ENCODE measurements at regions not wholly inside any gene's neighbourhood (a gene's known extent, or its start where the extent isn't known, plus 50 kb on each side); places are given as distances from the start of the nearest gene placed in this dataset.
"Not testable (repeated sequence)": the region's sequence is repeated elsewhere in the genome, so short reads cannot be mapped to it uniquely, and the experiment has no call there.

DNA sequence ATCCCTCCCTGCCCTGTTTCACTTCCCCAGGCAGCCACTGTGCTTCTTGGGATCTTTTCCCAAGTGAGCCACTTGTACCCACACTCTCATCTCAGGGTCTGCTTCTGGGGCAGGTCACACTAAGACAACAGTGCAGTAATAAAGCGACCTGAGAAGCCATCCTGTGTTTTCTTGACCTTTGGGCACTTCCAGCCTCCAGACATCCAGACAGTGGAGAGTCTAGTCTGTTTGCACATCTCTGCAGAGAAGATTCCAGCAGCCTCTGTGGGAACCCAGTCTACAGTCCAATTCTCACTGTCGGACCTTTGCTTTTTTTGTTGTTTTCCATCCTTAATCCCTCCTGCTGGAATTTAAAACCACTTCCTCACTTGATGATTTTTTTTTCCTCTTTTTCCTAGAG lies 50.3 kb upstream of the ATP6AP2 start:
- no peak for DNase-seq

DNA sequence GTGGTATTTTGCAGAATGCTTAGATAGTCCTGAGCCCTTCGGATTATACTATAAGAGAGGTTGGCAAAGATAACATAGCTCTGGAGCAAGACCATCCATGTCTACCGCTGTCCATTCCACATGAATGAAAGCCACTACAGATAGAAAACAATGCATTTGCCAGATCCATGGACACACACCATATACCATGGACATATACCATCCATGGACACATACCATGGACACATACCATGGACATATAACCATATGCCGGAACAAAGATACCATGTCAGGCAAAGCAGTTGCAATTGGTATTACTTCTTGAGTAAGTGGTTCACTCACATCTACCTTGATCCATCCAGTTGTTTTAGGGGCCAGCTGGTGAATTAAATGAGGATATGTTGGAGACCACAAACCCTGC lies 53.2 kb upstream of the ATP6AP2 start:
- DNase-seq: no peak

DNA sequence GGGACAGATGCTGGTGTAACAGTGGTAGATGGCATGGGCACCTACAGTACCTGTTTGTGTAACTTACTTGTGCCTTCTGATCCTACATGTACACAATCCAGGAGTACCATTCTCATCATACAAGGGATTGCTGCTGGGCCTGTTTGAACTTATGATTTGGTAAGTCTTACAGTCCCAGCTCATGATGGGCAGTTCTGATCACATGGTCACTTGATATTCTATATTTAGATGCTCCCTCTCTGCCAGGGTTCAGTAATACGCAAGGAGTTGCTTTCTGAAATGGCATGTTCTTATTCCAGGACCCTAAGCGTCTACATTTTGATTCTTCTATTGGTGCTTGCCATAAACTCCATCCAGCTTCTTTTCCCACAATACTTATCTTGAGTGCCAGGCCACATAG lies 54.4 kb upstream of the ATP6AP2 start:
- no peak for DNase-seq

- DNase-seq: not testable (repeated sequence)
These were observed 54.9 kb upstream of the ATP6AP2 start for GRCh38 chrX:40525901-40526300.

GRCh38 chrX:40524423-40524822 lies 56.3 kb upstream of the ATP6AP2 start:
- DNase-seq: no peak

DNA sequence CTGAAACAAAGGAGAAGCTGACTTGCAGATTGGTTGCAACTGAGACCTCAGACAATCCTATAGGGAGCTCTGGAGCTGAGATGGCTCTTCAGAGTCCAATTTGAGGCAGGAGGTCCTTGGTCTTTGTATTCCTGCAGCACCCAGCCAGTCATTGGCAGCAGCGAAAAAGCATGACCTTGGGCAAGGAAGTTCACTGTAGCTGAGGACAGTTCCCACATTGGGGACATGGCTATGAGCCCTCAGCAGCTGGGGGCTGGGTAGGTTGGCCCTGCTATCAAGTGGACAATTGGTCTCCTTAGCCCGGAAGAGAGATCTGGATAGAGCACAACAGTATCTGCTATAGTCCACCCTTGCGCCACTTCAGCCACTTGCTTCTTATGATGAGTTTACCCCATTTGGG lies 56.9 kb upstream of the ATP6AP2 start:
- DNase-seq: no peak

GRCh38 chrX:40521868-40522450 lies 58.8 kb upstream of the ATP6AP2 start:
- no peak for DNase-seq

- DNase-seq: no peak
These were observed 66.4 kb upstream of the ATP6AP2 start for GRCh38 chrX:40514376-40514775.

DNA sequence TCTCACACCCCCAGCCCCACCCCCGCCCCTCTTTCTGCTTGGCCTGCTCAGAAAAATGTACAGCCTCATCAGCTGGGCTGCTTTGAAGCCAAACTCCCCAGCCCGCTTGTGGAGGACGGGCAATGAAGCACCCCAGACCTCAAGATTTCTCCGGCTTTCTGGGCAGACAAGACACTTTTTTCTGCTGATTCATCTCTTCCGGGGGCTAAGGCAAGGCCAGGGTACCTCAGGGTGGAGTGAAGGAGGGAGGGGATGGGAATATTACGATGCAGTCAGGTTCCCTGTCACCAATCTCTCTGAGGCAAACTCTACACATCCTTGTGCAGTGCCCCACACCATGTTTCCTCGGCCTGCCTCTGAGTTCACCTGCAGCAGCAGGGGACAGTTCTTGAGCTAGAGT lies 66.9 kb upstream of the ATP6AP2 start:
- no peak for DNase-seq

DNA sequence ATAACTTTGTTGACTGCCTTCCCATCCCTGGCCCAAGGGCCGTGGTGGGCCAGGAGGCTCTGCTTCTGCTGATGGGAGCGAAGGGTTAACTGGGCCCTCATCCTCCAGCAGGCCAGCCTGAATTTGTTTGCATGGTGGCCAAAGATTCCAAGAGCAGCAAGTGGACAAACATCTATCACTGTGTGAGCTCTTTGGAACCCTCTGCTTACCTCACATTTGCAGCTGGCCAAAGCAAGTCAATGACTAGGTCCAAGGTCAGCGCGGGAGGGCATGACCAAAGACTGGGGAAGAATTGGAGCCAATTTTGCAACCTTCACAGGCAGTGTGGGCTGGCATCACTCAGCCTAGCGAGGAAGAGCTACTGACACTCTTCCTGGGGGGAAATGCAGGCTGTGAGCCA lies 67.8 kb upstream of the ATP6AP2 start:
- no peak for DNase-seq

DNA sequence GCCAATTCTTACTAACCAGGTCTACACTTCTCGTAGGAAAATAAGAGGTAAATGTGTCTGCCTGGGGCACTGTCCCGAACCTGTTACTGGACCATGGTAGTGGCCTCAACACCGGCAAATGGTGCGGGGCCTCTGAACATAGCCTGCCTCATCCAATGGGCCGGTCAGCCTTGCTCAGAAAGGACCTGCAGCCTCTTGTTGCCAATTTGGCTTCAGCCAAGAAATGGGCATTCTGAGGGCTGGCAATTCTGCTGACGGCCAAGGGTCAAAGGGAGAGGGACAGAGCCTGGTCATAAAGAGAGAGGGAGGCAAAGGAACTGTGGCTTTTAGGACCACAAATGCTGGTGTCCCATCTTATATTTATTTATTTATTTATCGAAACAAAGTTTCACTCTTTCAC lies 69.5 kb upstream of the ATP6AP2 start:
- DNase-seq: no peak

DNA sequence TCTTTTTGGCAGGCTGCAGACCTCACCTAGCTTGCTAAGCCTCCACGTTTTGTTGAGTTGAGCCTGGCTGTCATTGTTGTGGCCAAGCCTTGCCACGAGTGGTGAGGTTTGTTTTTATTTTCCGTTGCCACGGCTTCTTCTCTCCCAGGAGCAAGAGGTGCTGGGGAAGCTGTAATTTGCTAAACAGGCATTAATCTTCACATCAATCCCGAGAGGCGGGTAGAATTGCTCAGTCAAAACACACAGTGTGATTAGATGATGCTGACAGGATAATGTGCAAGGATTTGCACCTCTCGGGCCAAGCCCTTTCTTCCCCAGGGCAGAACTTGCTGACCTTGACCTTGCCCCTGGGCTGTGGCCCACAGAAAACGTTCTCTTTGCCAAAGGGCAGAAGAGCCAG lies 72.2 kb upstream of the ATP6AP2 start:
- no peak for DNase-seq

- no peak for DNase-seq
These were observed 74.4 kb upstream of the ATP6AP2 start for GRCh38 chrX:40506201-40506985.

GRCh38 chrX:40504801-40505605 lies 75.8 kb upstream of the ATP6AP2 start:
- no peak for DNase-seq

- DNase-seq: no peak
These were observed 77.7 kb upstream of the ATP6AP2 start for GRCh38 chrX:40503094-40503493.

- no peak for DNase-seq
These were observed 78.1 kb upstream of the ATP6AP2 start for GRCh38 chrX:40502688-40503087.

- no peak for DNase-seq
These were observed 79.5 kb upstream of the ATP6AP2 start for GRCh38 chrX:40501164-40501855.

DNA sequence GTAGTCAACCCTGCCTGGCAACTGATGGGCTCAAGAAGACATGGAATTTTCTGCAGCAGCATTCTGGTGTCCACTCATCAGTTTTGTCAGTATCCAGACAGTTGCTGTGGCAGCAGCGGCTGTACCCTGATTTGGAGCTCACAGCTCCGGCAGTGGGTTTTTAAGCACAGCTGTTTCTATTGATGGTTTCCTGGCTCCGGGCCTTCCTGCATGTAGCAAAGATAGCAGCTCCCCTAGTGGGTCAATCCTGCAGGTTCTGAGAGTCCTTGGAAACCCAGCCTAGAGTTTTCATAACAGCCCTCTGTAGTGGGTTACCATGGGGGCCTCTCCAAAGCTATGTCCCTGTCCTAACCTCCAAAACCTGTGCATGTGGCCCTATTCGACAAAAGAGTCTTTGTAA lies 84.0 kb upstream of the ATP6AP2 start:
- DNase-seq: peak; percentile 73

- DNase-seq: no peak
These were observed 85.1 kb upstream of the ATP6AP2 start for GRCh38 chrX:40495659-40496058.

- no peak for DNase-seq
These were observed 86.8 kb upstream of the ATP6AP2 start for GRCh38 chrX:40494005-40494404.

DNA sequence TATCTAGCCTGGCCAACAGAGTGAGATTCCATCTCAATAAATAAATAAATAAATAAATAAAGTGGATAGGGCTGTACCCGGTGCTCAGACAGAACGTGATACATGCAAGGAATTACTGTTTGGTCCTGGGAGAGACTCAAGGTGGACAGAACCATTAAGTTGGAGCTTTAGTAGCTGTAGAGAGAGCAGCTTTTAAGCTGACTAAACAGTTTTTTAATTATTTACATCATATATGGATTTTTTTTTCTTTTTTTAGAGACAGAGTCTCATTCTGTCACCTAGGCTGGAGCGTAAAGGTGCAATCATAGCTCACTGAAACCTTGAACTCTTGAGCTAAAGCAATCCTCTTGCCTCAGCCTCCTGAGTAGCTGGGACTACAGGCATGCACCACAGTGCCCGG lies 92.5 kb upstream of the ATP6AP2 start:
- no peak for DNase-seq

GRCh38 chrX:40485973-40486372 lies 94.8 kb upstream of the ATP6AP2 start:
- no peak for DNase-seq

- DNase-seq: no peak
These were observed 95.5 kb upstream of the ATP6AP2 start for GRCh38 chrX:40485102-40485826.

All from NCI-H1694 (cell line).